ENCODE measurements at regions not wholly inside any gene's neighbourhood (a gene's known extent, or its start where the extent isn't known, plus 50 kb on each side); places are given as distances from the start of the nearest gene placed in this dataset.

DNA sequence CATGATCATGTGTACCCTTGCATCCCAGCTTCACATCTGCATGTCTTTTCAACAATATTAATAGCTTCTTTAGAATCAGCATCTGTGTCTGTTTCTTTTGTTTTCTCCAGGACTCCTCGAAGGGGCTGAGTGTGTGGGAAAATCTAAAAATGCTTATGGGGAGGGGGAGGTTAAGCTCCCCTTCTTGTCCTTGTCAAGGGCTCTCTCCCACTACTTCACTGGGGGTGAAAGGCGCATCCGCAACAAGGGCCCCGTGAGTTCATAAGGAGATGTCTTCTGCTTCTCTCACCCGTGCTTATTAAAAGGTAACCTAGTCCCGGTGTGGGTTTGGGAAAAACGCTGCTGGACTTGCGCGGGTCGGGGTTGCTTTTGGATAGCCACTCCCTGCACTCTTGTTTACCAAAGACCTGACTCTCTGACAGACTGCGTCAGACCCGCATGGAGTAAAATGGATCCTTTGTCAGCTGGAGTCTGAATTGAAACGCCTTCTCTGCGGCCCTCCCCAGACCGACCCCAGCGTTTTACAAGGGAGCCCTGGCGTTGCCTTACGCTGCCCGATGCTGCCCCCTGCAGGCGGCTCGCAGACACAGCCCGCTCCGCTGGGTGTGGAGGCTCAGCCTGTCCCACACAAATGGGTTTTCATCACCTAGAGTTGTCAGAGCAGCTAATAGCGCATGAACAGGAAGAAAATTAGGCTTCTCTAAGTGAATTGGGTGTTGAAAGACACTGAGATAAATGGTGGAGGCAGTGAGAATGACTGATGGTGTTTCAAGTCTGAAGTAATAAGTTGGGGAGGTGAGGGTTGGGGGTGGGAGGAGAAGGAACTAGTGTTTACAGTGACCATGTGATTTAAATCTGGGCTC lies 53.8 kb downstream of the IER5 start:
- TF ChIP-seq, protein P1, sequence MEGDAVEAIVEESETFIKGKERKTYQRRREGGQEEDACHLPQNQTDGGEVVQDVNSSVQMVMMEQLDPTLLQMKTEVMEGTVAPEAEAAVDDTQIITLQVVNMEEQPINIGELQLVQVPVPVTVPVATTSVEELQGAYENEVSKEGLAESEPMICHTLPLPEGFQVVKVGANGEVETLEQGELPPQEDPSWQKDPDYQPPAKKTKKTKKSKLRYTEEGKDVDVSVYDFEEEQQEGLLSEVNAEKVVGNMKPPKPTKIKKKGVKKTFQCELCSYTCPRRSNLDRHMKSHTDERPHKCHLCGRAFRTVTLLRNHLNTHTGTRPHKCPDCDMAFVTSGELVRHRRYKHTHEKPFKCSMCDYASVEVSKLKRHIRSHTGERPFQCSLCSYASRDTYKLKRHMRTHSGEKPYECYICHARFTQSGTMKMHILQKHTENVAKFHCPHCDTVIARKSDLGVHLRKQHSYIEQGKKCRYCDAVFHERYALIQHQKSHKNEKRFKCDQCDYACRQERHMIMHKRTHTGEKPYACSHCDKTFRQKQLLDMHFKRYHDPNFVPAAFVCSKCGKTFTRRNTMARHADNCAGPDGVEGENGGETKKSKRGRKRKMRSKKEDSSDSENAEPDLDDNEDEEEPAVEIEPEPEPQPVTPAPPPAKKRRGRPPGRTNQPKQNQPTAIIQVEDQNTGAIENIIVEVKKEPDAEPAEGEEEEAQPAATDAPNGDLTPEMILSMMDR (IDR thresholded peaks at IDR 0.05; ENCODE audit: low read length), result peak; percentile 99
- TF ChIP-seq EZH2 (optimal IDR thresholded peaks at IDR 0.05; ENCODE audit: low read depth, low read length), result no peak
- no peak for TF ChIP-seq EZH2phosphoT487 (IDR thresholded peaks at IDR 0.05; ENCODE audit: low read length)

Measured in MM.1S (cell line).